SK-N-SH treated with all-trans-retinoic acid at 6 μM for 48 hours (cell line): ENCODE measurements at regions not wholly inside any gene's neighbourhood (a gene's known extent, or its start where the extent isn't known, plus 50 kb on each side); places are given as distances from the start of the nearest gene placed in this dataset.

Experiments
- ATAC-seq: fragments of 200-7000 bp; cut with Tn5 transposase; 3 replicates; pipeline ENCODE4 v1.9.1; 2020; ENCODE audit warnings: mild to moderate bottlenecking, moderate library complexity
- BACH2 ChIP-seq: fragments of 250-450 bp; sonication (Bioruptor Pico); IDR thresholded peaks from 2 replicates; pipeline ENCODE4 v1.9.0; 2021; ENCODE audit warnings: mild to moderate bottlenecking, borderline replicate concordance
- ESRRG ChIP-seq: fragments of 250-450 bp; sonication (Bioruptor Pico); IDR thresholded peaks from 2 replicates; pipeline ENCODE4 v1.6.1; 2021; ENCODE audit warnings: mild to moderate bottlenecking
- GLIS3 ChIP-seq: fragments of 250-450 bp; sonication (Bioruptor Pico); IDR thresholded peaks from 2 replicates; pipeline ENCODE4 v1.5.0; 2020; ENCODE audit warnings: mild to moderate bottlenecking, moderate library complexity
- ISL1 ChIP-seq: fragments of 250-450 bp; sonication (Bioruptor Pico); IDR thresholded peaks from 2 replicates; pipeline ENCODE4 v2.1.2; 2022; ENCODE audit warnings: mild to moderate bottlenecking, moderate library complexity
- OSR1 ChIP-seq: fragments of 250-450 bp; sonication (Bioruptor Pico); IDR thresholded peaks from 2 replicates; pipeline ENCODE4 v1.8.0; 2022; ENCODE audit warnings: moderate library complexity, mild to moderate bottlenecking, inconsistent platforms
- PATZ1 ChIP-seq: fragments of 250-450 bp; sonication (Bioruptor Pico); IDR thresholded peaks from 2 replicates; pipeline ENCODE4 v1.8.0; 2020; ENCODE audit warnings: mild to moderate bottlenecking, moderate library complexity, borderline replicate concordance
- POU6F1 ChIP-seq: fragments of 250-450 bp; sonication (Bioruptor Pico); IDR thresholded peaks from 2 replicates; pipeline ENCODE4 v1.8.0; 2021; ENCODE audit warnings: low read depth, mild to moderate bottlenecking, moderate library complexity, borderline replicate concordance
- PPARA ChIP-seq: fragments of 250-450 bp; sonication (Bioruptor Pico); IDR thresholded peaks from 2 replicates; pipeline ENCODE4 v1.5.0; 2020; ENCODE audit warnings: mild to moderate bottlenecking, borderline replicate concordance
- TCF4 ChIP-seq: fragments of 250-450 bp; sonication (Bioruptor Pico); IDR thresholded peaks from 2 replicates; pipeline ENCODE4 v1.8.0; 2021; ENCODE audit warnings: mild to moderate bottlenecking, moderate library complexity, borderline replicate concordance
- TOX ChIP-seq: fragments of 250-450 bp; sonication (Bioruptor Pico); IDR thresholded peaks from 2 replicates; pipeline ENCODE4 v1.8.0; 2021; ENCODE audit warnings: mild to moderate bottlenecking, moderate library complexity, borderline replicate concordance
- TSHZ2 ChIP-seq: fragments of 250-450 bp; sonication (Bioruptor Pico); IDR thresholded peaks from 2 replicates; pipeline ENCODE4 v1.5.0; 2020; ENCODE audit warnings: mild to moderate bottlenecking, moderate library complexity
- ZFP3 ChIP-seq: fragments of 250-450 bp; sonication (Bioruptor Pico); IDR thresholded peaks from 2 replicates; pipeline ENCODE4 v1.5.0; 2020; ENCODE audit warnings: mild to moderate bottlenecking, moderate library complexity
- ZFP30 ChIP-seq: fragments of 450-650 bp; formaldehyde crosslinking; IDR thresholded peaks from 2 replicates; pipeline ENCODE4 v1.5.0; 2022; ENCODE audit warnings: mild to moderate bottlenecking, moderate library complexity
- ZNF70 ChIP-seq: fragments of 450-650 bp; formaldehyde crosslinking; IDR thresholded peaks from 2 replicates; pipeline ENCODE4 v1.5.0; 2020; ENCODE audit warnings: mild to moderate bottlenecking, moderate library complexity
- TF ChIP-seq, protein P1 (sequence below): fragments of 250-450 bp; sonication (Bioruptor Pico); IDR thresholded peaks from 2 replicates; pipeline ENCODE4 v1.5.1; 2020; ENCODE audit warnings: low read depth, mild to moderate bottlenecking, moderate library complexity

DNA sequence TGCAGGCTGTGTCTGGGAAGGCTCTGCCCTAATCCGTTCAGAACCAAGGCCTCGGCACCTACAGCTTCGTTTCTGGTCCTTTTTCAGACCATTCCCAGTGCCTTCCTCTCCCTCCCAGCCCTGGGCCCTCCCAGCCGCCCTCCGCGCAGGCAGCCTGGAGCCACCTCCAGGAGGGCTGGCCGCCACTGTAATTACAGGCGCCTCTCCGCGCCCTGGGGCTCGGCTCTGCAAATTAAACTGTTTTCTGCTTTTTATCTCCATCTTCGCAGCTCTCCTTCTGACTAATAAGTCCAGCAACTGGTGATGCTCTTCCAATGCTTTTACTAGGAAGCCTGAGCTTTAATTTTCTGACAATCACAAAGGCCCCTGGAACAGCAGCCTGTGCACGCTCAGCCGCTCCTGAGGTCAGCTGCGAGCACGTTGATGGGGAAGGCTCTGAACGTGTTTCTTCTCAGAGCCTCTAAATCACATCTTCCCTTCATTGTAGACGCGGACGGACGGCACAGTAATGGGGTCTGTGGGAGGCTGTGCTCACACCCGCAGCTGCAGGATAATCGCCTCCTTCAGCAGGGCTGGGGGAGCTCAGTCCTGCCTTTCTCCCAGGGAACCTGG, 194.6 kb downstream of the DLL1 start (continued):
- TF ChIP-seq POU6F1 (CRISPR knock-in tag) (no peak), GLIS3 (no peak)

DNA sequence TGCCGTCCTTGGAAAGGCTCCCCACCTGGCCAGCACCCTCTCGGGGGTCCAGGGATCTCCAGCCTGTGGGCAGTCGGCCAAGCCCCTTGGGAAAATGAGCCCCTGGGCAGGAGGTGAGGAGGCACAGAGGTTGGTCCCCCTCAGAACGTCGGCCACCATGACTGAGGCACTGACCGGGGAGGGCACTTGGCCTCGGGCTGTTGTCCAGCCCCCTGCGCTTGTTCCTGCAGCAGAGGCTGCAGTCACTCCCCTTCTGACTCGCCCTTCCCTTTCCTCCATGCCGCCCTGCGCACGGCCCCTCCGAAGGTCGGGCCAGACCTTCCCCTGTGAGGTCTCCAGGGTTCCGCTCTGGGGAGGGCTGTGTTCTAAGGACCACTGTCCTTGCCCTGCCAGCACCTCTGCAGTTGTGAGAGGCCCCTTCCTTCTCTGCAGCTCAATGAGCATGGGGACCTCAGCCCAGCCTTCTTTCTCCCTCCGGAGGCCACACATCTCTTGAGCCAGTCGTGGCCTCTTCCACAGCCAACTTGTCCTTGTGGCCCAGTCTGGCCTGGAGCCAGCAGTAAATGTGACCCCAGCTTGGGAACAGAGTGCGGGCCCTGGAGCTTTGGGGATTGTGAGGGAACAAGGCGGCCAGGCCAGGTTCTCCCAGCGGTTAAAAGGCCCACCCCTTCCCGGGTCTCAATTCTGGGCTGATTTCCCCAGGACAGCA, 195.5 kb downstream of the DLL1 start:
- ATAC-seq = no peak
- TF ChIP-seq TSHZ2 (CRISPR knock-in tag) (no peak), PPARA (CRISPR knock-in tag) (no peak), PATZ1 (CRISPR knock-in tag) (no peak), ZNF70 (CRISPR knock-in tag) (no peak), ISL1 (CRISPR knock-in tag) (no peak), TCF4 (CRISPR knock-in tag) (no peak), BACH2 (CRISPR knock-in tag) (no peak), ZFP30 (no peak), ESRRG (CRISPR knock-in tag) (no peak), TOX (CRISPR knock-in tag) (no peak)
- TF ChIP-seq, protein P1, sequence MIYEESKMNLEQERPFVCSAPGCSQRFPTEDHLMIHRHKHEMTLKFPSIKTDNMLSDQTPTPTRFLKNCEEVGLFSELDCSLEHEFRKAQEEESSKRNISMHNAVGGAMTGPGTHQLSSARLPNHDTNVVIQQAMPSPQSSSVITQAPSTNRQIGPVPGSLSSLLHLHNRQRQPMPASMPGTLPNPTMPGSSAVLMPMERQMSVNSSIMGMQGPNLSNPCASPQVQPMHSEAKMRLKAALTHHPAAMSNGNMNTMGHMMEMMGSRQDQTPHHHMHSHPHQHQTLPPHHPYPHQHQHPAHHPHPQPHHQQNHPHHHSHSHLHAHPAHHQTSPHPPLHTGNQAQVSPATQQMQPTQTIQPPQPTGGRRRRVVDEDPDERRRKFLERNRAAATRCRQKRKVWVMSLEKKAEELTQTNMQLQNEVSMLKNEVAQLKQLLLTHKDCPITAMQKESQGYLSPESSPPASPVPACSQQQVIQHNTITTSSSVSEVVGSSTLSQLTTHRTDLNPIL = no peak

GRCh38 chr6:170094686-170095272, 196.1 kb downstream of the DLL1 start:
- TF ChIP-seq BACH2 (CRISPR knock-in tag) (no peak), ESRRG (CRISPR knock-in tag) (no peak), GLIS3 (no peak), OSR1 (CRISPR knock-in tag) (no peak), TCF4 (CRISPR knock-in tag) (no peak), TSHZ2 (CRISPR knock-in tag) (no peak), ZFP3 (CRISPR knock-in tag) (no peak)
- ATAC-seq = no peak
